ENCODE measurements at regions not wholly inside any gene's neighbourhood (a gene's known extent, or its start where the extent isn't known, plus 50 kb on each side); places are given as distances from the start of the nearest gene placed in this dataset.

- TF ChIP-seq, protein P1, sequence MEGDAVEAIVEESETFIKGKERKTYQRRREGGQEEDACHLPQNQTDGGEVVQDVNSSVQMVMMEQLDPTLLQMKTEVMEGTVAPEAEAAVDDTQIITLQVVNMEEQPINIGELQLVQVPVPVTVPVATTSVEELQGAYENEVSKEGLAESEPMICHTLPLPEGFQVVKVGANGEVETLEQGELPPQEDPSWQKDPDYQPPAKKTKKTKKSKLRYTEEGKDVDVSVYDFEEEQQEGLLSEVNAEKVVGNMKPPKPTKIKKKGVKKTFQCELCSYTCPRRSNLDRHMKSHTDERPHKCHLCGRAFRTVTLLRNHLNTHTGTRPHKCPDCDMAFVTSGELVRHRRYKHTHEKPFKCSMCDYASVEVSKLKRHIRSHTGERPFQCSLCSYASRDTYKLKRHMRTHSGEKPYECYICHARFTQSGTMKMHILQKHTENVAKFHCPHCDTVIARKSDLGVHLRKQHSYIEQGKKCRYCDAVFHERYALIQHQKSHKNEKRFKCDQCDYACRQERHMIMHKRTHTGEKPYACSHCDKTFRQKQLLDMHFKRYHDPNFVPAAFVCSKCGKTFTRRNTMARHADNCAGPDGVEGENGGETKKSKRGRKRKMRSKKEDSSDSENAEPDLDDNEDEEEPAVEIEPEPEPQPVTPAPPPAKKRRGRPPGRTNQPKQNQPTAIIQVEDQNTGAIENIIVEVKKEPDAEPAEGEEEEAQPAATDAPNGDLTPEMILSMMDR (IDR thresholded peaks at IDR 0.05; ENCODE audit: low read depth, low read length) = no peak
- TF ChIP-seq MYC (IDR thresholded peaks at IDR 0.05; ENCODE audit: low read depth, low read length) = no peak
These were observed 213.5 kb upstream of the SLC38A2 start for GRCh38 chr12:46585854-46586621.

Measured in NB4 (cell line).